ENCODE measurements at regions not wholly inside any gene's neighbourhood (a gene's known extent, or its start where the extent isn't known, plus 50 kb on each side); places are given as distances from the start of the nearest gene placed in this dataset.

DNA sequence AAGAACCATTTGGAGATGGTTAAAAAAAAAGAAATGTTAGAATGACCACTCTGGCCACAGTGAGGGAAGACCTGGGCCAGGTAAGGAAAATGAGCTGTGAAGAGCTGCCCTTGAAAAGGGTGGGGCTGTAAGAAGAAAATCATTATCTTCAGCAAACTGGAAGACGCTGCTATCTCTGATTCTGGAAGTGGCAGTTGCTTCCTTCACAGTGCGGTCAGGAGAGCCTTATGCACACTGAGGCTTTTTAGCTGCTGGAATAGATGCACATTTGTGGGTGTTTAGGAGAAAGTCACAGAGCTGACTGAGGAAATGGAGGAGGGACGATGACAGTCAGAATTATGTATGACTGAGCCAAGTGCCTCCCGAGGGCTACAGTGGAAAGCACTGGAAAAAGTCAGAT lies 91.6 kb downstream of the TBX19 start (continued):
- TF ChIP-seq ZNF891 (CRISPR knock-in tag; IDR thresholded peaks at IDR 0.05) = no peak
- no peak for TF ChIP-seq ZNF530 (CRISPR knock-in tag; IDR thresholded peaks at IDR 0.05; ENCODE audit: low read depth)
- TF ChIP-seq IKZF1 (IDR thresholded peaks at IDR 0.05) = no peak
- no peak for TF ChIP-seq ZBTB3 (CRISPR knock-in tag; IDR thresholded peaks at IDR 0.05; ENCODE audit: borderline replicate concordance, low read depth)

DNA sequence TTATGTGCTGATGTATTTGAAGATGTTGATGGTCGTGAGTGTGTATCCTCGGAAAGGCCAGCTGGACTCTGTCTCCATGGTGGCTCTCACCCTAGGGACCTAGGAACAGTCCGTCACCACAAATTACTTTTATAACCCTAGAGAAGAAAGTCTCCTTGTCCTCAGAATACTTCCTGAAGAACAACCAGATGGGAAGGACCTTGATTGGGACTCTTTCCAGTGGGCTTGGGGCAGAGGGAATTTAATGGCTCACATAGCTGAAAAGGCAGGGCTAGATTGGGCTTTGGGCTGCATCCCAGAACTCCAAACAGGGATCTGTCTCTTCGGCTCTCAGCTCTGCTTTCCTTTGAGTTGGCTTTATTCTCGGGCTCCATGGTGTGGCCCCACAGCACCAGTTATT lies 90.8 kb downstream of the TBX19 start:
- H3K4me2 ChIP-seq (ENCODE audit: low read depth, low read length) = no peak overlapping the region
- CTCF ChIA-PET (ENCODE audit: low intra/inter-chr PET ratio, low total read pairs) = no interaction called here

More for the DNA sequence above, 90.8 kb downstream of the TBX19 start:
- FAIRE-seq (no peak), ATAC-seq (no peak), DNase-seq (ENCODE audit: low spot score) (no peak)
- H3K9me3 ChIP-seq (ENCODE audit: low read length) = no peaks in the 10 kb centered on the region
- POLR2A ChIA-PET = no interaction called here
- WGBS (ENCODE audit: low lambda C conversion rate) = 95% methylated on average over 5 of the region's 5 CpGs
- peaks cover 26% of the 10 kb centered on the region for H3K4me1 ChIP-seq (ENCODE audit: insufficient read depth, low read length)
- H3K27me3 ChIP-seq (ENCODE audit: control insufficient read depth in 1 of 2, insufficient read depth in 2 of 2, low read length in 2 of 2) = no peaks in the 10 kb centered on the region
- intact Hi-C loops (cut with micrococcal nuclease; ENCODE audit: unreplicated experiment) (no loop called here), in situ Hi-C loops (cut with HindIII; ENCODE audit: extremely low pct_ligation_motif_present, low pct_unique_long_range_greater_than_20kb) (no loop called here)
- H3K36me3 ChIP-seq (replicated peaks in 1 of 2; ENCODE audit: control insufficient read depth in 1 of 2, insufficient read depth in 2 of 2, low read length in 2 of 2) = peaks cover 6 to 12% of the 10 kb centered on the region in 2 experiments; a peak in 3 of 5 replicates
- no peak overlapping the region for H3K4me3 ChIP-seq (replicated peaks in 1 of 3; ENCODE audit: insufficient read depth in 1 of 3, low read depth in 2 of 3, low read length in 3 of 3)
- no TSS peak for BruUV-seq (replicated peaks)
- H4K20me1 ChIP-seq (ENCODE audit: insufficient read depth, low read length) = peaks cover 10% of the 10 kb centered on the region
- no peak overlapping the region for H2AFZ ChIP-seq (ENCODE audit: low read length)
- H3K9ac ChIP-seq (ENCODE audit: insufficient read depth, low read depth, low read length) = no peak overlapping the region
- TF ChIP-seq ZSCAN9 (CRISPR knock-in tag; IDR thresholded peaks at IDR 0.05; ENCODE audit: borderline replicate concordance) = no peak
- no peak for TF ChIP-seq FOSL2 (CRISPR knock-in tag; IDR thresholded peaks at IDR 0.05)
- TF ChIP-seq SOX13 (IDR thresholded peaks at IDR 0.05) = no peak
- no peak for TF ChIP-seq SOX13 (CRISPR knock-in tag; conservative IDR thresholded peaks at IDR 0.05 in 1 of 2, IDR thresholded peaks at IDR 0.05 in 1 of 2)
- TF ChIP-seq, protein P1, sequence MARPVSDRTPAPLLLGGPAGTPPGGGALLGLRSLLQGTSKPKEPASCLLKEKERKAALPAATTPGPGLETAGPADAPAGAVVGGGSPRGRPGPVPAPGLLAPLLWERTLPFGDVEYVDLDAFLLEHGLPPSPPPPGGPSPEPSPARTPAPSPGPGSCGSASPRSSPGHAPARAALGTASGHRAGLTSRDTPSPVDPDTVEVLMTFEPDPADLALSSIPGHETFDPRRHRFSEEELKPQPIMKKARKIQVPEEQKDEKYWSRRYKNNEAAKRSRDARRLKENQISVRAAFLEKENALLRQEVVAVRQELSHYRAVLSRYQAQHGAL (CRISPR knock-in tag; IDR thresholded peaks at IDR 0.05; ENCODE audit: not compliant biosample characterization) = no peak
- no peak for TF ChIP-seq ZFAT (CRISPR knock-in tag; conservative IDR thresholded peaks at IDR 0.05)
- no peak for TF ChIP-seq ARID2 (CRISPR knock-in tag; IDR thresholded peaks at IDR 0.05; ENCODE audit: borderline replicate concordance)
- TF ChIP-seq TP53 (CRISPR knock-in tag; conservative IDR thresholded peaks at IDR 0.05) = no peak
- TF ChIP-seq ZBTB8A (CRISPR knock-in tag; IDR thresholded peaks at IDR 0.05; ENCODE audit: borderline replicate concordance, low read depth) = no peak
- TF ChIP-seq, protein P2, sequence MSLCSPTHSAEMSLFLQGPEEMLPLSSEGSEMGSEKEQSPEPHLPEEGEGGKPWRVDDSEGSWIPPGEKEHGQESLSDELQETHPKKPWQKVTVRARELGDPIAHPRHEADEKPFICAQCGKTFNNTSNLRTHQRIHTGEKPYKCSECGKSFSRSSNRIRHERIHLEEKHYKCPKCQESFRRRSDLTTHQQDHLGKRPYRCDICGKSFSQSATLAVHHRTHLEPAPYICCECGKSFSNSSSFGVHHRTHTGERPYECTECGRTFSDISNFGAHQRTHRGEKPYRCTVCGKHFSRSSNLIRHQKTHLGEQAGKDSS (CRISPR knock-in tag; IDR thresholded peaks at IDR 0.05; ENCODE audit: borderline replicate concordance, low read depth) = no peak
- no peak for TF ChIP-seq FOXM1 (CRISPR knock-in tag; IDR thresholded peaks at IDR 0.05)
- no peak for TF ChIP-seq RBM39 (IDR thresholded peaks at IDR 0.05; ENCODE audit: low read depth, low read length, poor library complexity, severe bottlenecking)
- TF ChIP-seq NFKB2 (CRISPR knock-in tag; IDR thresholded peaks at IDR 0.05; ENCODE audit: borderline replicate concordance) = no peak
- TF ChIP-seq ZNF557 (CRISPR knock-in tag; IDR thresholded peaks at IDR 0.05) = no peak
- no peak for TF ChIP-seq POLR2A (IDR thresholded peaks at IDR 0.05; ENCODE audit: insufficient read depth in 1 of 2, low read depth in 2 of 2, low read length in 2 of 2)
- no peak overlapping the region for H3K27ac ChIP-seq (ENCODE audit: extremely low read length, insufficient read depth, low read length)
- H3K79me2 ChIP-seq (ENCODE audit: insufficient read depth, low read length) = peaks cover 53% of the 10 kb centered on the region
